GM18499 (cell line): ENCODE measurements at regions not wholly inside any gene's neighbourhood (a gene's known extent, or its start where the extent isn't known, plus 50 kb on each side); places are given as distances from the start of the nearest gene placed in this dataset.

ENCODE experiments used
- ATAC-seq: cut with Tn5 transposase; IDR thresholded peaks from one replicate; pipeline ENCODE4 v1.9.1; 2021; ENCODE audit warnings: moderate number of reproducible peaks; ENCODE audit not compliant: insufficient read depth, unreplicated experiment

GRCh38 chr2:221123396-221123795 lies 448.7 kb downstream of the EPHA4 start:
- ATAC-seq = no peak

DNA sequence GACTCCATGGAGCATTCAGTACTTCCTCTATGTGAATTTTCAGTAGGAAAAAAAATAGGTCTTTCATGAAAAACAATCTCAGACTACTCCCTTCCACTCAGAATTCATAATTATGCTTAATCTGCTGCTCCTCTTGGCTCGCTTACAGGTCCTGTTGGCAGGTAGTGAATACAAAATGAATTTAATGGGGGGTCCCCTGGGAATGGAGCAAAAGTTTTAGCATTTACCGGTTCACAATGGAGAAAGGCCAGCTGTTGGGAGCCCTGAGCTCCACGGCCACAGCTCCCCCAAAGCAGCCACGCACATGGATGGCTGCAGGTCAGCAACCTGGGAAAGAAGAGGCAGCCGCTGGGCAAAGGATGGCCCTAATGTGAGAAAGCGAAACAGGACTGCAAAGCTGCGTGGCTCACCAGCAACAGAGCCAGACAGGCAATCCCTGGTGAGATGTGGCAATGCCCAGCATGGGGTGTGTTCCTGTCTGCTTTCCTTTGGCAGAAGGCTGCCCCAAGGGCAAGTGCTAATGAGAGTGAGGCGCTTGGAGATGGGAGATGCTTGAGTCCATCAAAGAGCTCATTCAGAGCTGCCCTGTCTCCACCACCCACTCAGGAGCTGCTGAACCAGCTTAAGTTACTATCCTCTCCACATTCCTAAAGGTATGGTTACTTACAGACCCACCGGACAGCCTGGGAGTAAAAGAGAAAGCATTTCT lies 447.4 kb downstream of the EPHA4 start:
- ATAC-seq = no peak

DNA sequence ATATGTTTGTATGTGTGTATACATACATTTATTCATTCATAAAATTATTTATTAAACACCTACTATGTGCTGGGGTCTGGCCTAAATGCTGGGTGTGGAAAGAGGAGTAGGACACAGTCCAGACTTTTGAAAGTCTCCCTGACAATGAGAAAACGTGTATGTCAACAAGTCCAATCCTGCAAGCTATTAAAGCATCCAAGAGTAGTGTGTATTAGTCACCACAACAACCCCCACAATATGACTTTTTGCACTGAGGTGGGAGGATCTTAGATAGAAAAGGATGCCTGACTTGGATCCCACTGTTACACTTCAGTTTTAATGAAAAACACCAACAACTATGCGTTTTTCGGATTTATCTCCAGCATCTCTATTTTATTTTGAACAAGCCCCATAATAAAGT lies 446.4 kb downstream of the EPHA4 start:
- no peak for ATAC-seq

DNA sequence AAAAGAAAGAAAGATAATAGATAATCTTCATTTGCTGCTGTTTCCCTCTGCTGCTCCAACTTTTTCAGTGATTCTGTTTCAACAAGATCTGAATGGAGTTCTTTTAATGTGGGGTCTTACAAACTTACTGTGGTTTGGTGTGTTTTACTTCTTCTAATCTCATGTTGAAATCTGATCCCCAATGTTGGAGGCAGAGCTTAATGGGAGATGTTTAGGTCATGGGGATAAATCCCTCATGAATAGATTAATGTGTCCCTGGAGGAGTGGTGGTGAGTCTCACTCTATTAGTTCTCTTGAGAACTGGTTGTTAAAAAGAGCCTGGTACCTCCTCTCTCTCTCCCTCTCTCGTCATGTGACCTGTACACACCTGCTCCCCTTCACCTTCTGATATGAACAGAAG lies 442.4 kb downstream of the EPHA4 start:
- no peak for ATAC-seq

DNA sequence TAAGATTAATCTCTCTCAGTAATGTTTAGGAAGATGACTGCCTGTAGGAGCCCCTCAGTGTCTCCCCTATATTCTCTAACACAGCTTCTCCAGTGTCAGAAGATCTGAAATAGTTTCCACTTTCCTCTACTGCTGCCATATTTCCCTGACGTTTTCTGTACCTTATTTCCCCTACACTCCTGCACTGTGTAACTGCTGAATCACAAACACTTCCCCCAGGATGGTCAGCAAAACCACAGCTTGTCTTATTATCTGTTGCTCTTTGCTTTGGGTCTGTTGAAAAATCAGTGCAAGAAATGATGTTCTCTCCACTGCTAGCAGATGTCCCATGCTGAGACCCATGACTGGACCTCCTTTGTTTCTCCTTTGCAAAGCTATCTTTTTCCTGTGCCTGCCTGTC lies 441.7 kb downstream of the EPHA4 start:
- ATAC-seq = no peak

DNA sequence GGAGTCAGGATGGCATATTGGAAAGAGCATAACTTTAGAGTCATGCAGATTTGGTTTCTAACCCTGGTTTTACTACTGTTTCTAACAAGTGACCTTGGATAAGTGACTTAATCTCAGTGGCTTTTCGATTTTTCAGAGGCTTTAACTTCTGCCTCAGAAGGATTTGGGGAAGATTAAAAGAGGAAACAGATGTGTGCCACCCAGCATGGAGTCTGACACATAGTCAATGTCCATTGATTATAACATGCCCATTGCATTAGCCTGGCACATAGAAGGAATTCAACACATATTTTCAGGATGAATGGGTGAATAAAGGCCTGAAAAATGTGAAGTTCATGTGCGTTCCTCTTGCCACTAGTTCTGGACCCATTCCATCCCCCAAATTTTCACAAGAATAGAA lies 438.2 kb downstream of the EPHA4 start:
- ATAC-seq = no peak

- no peak for ATAC-seq
Observed at GRCh38 chr2:221134718-221135117, 437.4 kb downstream of the EPHA4 start.

DNA sequence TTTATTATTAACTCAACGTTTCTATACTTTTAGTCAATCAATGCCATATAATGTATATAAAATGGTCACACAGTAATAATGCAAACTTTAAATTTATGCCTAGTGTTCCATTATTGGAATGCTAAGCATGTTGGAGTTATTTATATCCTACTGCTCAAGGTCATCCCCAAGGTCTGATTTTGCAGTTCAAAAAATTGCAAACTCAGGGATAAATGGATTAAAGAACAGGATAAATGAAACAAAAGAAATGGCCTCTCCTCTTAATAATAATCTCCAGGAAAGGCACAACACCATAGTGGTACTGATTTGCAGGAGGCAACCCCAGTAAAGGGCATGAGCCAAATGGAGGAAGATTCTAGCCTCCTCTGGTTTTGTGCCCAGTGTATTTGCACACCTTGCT lies 436.4 kb downstream of the EPHA4 start:
- ATAC-seq = no peak

DNA sequence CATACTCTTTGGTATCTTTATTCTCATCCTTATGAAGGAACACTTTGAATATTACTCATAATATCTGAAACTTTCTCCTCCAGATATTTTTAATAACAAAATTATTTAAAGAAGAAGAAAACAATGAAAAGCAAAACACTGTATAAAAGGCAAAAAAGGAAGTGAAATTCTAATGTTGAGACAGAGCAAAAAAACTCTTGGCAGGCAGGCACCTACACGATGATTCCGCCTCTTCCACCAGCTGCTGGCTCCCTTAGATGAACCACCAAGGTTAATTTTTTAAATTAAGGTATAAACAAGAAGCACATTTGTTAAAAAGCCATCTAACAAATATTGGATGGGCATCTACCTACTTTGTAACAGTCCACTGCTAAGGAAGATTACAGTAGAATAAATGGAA lies 434.7 kb downstream of the EPHA4 start:
- no peak for ATAC-seq

DNA sequence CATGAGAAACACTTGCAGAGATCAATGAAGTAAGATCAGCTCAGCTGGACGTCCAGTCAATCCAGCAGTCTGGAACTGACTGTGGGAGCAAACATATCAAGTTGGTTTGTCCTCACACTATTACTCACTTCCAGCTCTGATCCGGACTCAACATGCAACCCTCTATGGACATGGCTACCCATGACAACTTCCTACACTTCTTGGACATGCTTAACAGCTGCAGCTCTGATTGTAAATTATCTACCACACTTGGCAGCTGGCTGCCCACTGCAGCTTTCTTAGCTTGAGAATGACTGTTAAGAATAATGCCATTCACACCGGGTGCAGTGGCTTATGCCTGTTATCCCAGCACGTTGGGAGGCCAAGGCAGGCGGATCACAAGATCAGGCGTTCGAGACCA lies 429.8 kb downstream of the EPHA4 start:
- ATAC-seq = no peak

GRCh38 chr2:221143231-221143630 lies 428.9 kb downstream of the EPHA4 start:
- ATAC-seq = no peak

DNA sequence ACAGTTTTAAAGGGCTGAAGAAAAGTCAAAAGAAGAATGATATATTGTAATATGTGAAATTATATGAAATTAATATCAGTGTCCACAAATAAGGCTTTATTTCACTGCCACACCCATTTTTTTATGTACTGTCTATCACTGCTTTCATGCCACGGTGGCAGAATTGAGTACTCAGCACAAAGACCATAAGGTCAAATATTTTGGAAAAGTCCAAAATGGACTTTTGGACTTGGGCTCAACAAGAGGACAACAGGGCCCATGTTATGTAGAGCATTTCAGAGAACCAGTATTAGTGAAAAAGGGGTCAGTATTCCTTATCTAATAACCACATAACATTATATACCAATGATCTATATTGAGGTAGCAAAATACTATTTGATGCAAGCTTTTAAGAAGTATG lies 427.2 kb downstream of the EPHA4 start:
- no peak for ATAC-seq

DNA sequence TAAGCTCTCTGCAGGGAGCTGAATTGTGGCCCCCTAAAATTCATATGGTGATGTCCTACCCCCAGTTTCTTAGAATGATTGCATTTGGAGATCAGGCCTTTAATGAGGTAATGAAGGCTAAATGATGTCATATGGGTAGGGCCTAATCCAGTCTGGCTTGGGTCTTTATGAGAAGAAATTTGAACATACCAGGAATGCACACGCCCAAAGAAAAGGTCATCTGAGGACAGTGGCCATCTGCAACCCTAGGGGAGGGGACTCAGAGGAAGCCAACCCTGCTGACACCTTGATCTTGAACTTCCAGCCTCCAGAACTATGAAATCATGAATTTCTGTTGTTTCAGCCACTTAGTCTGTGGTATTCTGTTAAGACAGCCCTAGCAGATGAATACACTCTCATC lies 426.7 kb downstream of the EPHA4 start:
- ATAC-seq = no peak

GRCh38 chr2:221153226-221153625 lies 418.9 kb downstream of the EPHA4 start:
- no peak for ATAC-seq

DNA sequence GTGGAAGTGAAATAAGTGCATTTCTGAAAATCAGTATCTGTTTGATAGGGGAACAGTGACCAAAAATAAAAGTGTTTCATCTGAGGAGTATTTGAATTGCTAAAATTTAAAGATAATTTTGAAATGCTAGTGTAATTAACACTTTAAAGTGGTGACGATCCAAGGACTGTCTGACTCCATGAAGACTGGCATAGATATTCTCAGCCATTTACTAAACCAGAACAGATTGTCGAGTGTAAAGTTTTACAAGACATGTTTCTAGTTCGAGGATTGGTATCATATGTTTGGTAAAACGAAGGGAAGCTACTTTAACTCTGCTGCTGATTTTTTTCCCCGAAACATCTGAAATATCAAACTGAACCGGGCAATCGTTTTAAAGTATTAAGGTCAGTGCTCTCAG lies 417.9 kb downstream of the EPHA4 start:
- no peak for ATAC-seq

- ATAC-seq = no peak
Observed at GRCh38 chr2:221156062-221156734, 415.9 kb downstream of the EPHA4 start.

GRCh38 chr2:221161186-221161585 lies 410.9 kb downstream of the EPHA4 start:
- ATAC-seq = no peak

DNA sequence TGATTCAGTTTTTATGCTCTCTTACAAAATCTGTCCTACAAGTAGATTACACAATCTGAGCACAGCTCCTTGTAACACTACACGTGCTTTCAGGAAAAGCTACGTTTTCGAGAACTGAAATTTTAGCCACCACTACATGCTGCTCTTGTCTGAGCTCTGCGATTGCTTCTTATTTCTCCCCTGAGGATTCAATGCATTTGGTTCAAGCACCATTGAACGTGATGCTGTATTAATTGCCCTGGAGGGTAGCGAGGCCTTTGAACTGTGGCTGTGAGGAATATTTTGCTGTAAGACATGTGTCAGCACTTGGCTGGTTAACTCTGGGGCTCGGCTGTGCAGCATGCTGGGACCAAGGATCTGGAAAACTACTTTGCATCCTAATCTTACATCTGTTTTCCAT lies 405.8 kb downstream of the EPHA4 start:
- ATAC-seq = no peak

GRCh38 chr2:221167561-221167960 lies 404.5 kb downstream of the EPHA4 start:
- no peak for ATAC-seq

- no peak for ATAC-seq
Observed at GRCh38 chr2:221169724-221170123, 402.4 kb downstream of the EPHA4 start.

DNA sequence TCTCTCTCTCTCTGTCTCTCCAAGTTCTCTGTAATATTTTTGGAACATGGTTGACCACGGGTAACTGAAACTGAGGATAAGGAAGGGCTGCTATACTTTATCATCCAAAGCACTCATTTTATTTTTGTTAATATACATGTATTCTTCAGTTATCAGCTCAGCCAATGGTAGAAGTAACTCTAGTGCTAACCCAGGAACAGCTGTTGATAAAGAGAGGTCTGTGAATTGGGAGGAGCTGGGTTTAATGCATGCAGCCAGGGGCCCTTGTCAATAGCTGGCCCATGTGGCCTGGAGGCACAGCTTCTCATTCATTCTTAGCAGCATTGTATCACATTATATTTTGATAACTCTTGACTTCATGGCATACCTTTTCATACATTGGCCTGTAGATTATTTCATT lies 401.6 kb downstream of the EPHA4 start:
- no peak for ATAC-seq

DNA sequence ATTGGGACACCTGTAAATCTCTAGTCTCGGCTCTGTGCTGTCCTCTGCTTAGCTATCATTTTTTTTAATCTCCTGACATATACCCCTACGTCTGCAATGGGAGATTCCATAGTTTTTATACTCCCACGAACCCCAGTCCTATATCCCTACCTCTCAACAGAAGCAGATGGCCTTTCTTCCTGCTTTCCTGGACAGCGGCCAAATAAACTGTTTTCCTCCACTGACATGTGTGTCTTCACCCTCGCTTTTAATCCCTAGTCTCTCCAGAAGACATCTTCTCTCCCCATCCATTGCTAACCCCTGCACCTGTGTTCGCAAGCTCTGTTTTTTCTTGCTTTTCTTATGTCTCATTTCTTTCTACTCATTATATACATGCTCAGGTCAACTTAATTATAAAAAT lies 395.4 kb downstream of the EPHA4 start:
- no peak for ATAC-seq
